Naive B cell (primary cell): ENCODE measurements at regions not wholly inside any gene's neighbourhood (a gene's known extent, or its start where the extent isn't known, plus 50 kb on each side); places are given as distances from the start of the nearest gene placed in this dataset.

Experiments
- ATAC-seq, 2 donors: fragments of 150-1000 bp; cut with Tn5 transposase; 2 replicates each; pipeline ENCODE4 v1.10.0; 2021; ENCODE audit warnings: low read depth in 2 of 2, mild to moderate bottlenecking in 2 of 2, moderate library complexity in 2 of 2
- DNase-seq: peaks from one replicate; pipeline ENCODE4 v3.0.0; 2022
- H3K27ac Mint-ChIP-seq, 6 donors: one replicate each; pipeline ENCODE4 v1.8.0; 2020 to 2022; ENCODE audit warnings: mild to moderate bottlenecking in 6 of 6, mixed read lengths in 6 of 6, moderate library complexity in 5 of 6, inconsistent platforms in 2 of 6
- H3K27me3 Mint-ChIP-seq, 3 donors: one replicate each; pipeline ENCODE4 v1.8.0; 2021 to 2022; ENCODE audit warnings: mixed read lengths in 3 of 3, mild to moderate bottlenecking in 1 of 3
- H3K36me3 Mint-ChIP-seq, 2 donors: one replicate each; pipeline ENCODE4 v1.8.0; 2020 to 2022; ENCODE audit warnings: mixed read lengths in 2 of 2, inconsistent platforms in 1 of 2, mild to moderate bottlenecking in 1 of 2
- H3K4me1 Mint-ChIP-seq, 3 donors: one replicate each; pipeline ENCODE4 v1.8.0; 2020 to 2022; ENCODE audit warnings: mixed read lengths in 3 of 3, inconsistent platforms in 1 of 3, mild to moderate bottlenecking in 1 of 3, moderate library complexity in 1 of 3
- H3K4me3 Mint-ChIP-seq, 8 donors: one replicate each; pipeline ENCODE4 v1.8.0; 2020 to 2022; ENCODE audit warnings: mild to moderate bottlenecking in 8 of 8, mixed read lengths in 8 of 8, moderate library complexity in 8 of 8, inconsistent platforms in 2 of 8
- H3K9me3 Mint-ChIP-seq, 7 donors: one replicate each; pipeline ENCODE4 v1.8.0; 2020 to 2022; ENCODE audit warnings: mixed read lengths in 7 of 7, mild to moderate bottlenecking in 5 of 7, inconsistent platforms in 2 of 7, moderate library complexity in 1 of 7

DNA sequence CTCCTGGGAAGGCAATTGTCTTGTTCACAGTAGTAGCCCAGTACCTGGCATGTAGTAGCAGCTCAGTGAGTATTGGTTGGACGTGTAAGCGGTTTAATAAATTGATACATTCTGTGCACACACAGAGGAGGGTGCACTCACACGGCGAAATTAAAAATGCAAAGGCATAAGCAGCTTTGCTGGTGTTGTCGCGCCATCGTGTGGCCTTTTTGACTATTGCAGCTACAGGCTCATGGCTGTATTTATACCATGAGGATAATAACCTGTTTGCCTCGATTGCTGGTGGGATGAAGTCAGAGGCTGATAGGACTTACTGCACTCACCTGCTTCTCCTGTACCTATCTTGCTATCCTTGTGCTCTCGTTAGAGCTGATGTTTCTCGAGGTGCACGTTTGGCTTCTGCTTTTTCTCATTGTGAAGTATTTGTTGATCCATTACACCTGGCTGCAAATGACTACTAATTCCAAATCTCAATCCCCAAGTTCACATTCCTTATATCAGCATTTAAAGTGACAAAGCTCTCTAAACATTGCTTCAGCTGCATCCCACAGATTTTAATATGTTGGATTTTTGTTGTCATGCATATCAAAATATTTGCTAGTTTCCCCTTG is 61.5 kb downstream of the TBXT start:
- Mint-ChIP-seq H3K4me1 (peaks cover 0 to 6% (median 0%) of the 10 kb centered on the region in 3 donors), H3K36me3 (peaks cover 5 to 14% of the 10 kb centered on the region in 2 donors), H3K4me3 (no peak overlapping the region), H3K27ac (no peak overlapping the region), H3K27me3 (peaks cover 15 to 51% (median 19%) of the 10 kb centered on the region in 3 donors), H3K9me3 (peaks cover 6 to 26% (median 20%) of the 10 kb centered on the region in 7 donors)
- DNase-seq (peak; percentile 9), ATAC-seq (peak in 1 of 2 donors; percentile 52)

GRCh38 chr6:166105341-166106075 is 62.1 kb downstream of the TBXT start:
- peaks cover 11 to 45% (median 19%) of the 10 kb centered on the region in 3 donors for H3K27me3 Mint-ChIP-seq
- peaks cover 6 to 32% (median 26%) of the 10 kb centered on the region in 7 donors for H3K9me3 Mint-ChIP-seq
- H3K27ac Mint-ChIP-seq, result no peak overlapping the region
- ATAC-seq, result no peak
- peaks cover 0 to 6% (median 0%) of the 10 kb centered on the region in 3 donors for H3K4me1 Mint-ChIP-seq
- no peak for DNase-seq
- peaks cover 5 to 19% of the 10 kb centered on the region in 2 donors for H3K36me3 Mint-ChIP-seq
- no peak overlapping the region for H3K4me3 Mint-ChIP-seq

DNA sequence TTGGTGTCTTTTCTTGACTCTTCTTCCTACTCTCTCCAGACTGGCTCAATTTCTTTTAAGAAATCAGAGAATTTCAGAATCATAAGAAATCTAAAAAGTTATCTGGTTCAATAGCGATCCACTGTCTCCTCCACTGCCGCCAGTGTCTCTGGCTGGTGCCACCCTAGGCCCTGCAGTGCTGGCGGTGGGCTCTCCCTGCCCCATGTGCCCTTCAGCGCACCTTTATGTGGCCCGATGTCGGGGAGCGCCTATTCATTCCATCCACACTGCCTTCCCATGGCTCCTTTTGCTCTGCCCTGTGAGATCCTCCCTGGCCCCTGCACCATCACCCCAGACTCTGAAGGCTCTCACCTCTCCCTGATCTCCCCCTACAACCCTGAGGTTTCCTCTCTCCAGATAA is 62.8 kb downstream of the TBXT start:
- Mint-ChIP-seq H3K27me3 (peaks cover 11 to 39% (median 17%) of the 10 kb centered on the region in 3 donors), H3K36me3 (peaks cover 5 to 19% of the 10 kb centered on the region in 2 donors), H3K4me1 (peaks cover 0 to 6% (median 0%) of the 10 kb centered on the region in 3 donors), H3K9me3 (peaks cover 6 to 30% (median 25%) of the 10 kb centered on the region in 7 donors), H3K4me3 (no peak overlapping the region), H3K27ac (no peak overlapping the region)
- DNase-seq (no peak), ATAC-seq (no peak)

GRCh38 chr6:166104107-166104506 is 63.5 kb downstream of the TBXT start:
- DNase-seq (no peak), ATAC-seq (no peak)
- Mint-ChIP-seq H3K4me1 (peaks cover 0 to 6% (median 0%) of the 10 kb centered on the region in 3 donors), H3K9me3 (peaks cover 6 to 30% (median 21%) of the 10 kb centered on the region in 7 donors), H3K36me3 (peaks cover 5 to 19% of the 10 kb centered on the region in 2 donors), H3K27me3 (peaks cover 13 to 32% (median 15%) of the 10 kb centered on the region in 3 donors), H3K27ac (no peak overlapping the region), H3K4me3 (no peak overlapping the region)

DNA sequence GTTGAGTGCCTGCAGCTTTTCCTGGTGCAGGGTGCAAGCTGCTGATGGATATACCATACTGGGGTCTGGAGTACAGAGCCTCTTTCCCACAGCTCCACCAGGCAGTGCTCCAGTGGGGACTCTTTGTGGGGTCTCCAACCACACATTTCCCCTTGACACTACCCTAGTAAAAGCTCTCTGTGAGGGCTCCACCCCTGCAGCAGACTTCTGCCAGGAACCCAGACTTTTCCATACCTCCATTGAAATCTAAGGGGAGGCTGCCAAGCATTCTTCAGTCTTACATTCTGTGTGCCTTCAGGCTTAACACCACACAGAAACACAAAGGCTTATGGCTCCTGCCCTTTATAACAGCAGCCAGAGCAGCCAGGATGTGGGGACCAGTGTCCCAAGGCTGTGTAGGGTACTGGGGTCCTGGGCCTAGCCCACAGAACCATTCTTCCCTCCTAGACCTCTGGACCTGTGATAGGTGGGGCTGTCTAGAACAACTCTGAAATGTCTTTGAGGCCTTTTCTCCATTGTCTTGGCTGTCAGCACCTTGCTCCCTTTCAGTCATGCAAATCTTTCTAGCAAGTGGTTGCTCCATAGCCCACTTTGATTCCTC is 65.7 kb downstream of the TBXT start:
- Mint-ChIP-seq H3K4me3 (no peak overlapping the region), H3K27me3 (peaks cover 26 to 41% (median 29%) of the 10 kb centered on the region in 3 donors), H3K9me3 (peaks cover 6 to 30% (median 23%) of the 10 kb centered on the region in 7 donors), H3K36me3 (peaks cover 5 to 19% of the 10 kb centered on the region in 2 donors), H3K27ac (no peak overlapping the region), H3K4me1 (peaks cover 0 to 6% (median 0%) of the 10 kb centered on the region in 3 donors)
- DNase-seq, result no peak
- no peak for ATAC-seq

DNA sequence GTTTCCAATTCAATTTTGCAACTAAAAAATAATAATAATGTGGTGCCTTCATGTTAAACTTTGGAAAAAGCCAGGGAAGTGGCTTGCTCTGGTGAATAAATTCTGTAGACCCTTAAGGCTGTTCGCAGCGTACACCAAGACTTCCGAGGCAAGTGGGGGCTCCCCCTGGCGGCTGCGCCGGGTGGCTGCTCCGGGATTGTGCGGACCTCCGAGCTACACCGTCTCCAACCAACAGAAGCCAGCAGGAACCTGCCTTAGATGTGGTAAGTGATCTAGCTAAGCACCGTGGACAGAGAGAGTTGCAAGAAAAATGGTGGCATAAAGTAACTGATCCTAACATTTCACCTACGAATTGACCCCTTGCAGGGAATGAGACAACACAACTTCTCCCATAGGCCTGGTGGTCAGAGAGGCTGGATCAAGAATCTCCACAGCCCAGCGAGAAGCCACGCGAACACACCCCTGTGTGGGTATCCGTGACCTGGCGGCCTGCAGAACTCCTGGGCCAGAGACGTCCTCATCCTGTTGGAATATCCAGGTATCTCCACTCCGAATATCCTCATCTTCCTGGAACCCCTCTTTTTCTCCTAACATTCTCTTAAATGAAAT is 69.6 kb downstream of the TBXT start:
- Mint-ChIP-seq H3K27ac (no peak overlapping the region), H3K9me3 (peaks cover 6 to 51% (median 30%) of the 10 kb centered on the region in 7 donors), H3K4me1 (no peaks in the 10 kb centered on the region), H3K36me3 (peaks cover 5 to 19% of the 10 kb centered on the region in 2 donors), H3K4me3 (no peak overlapping the region), H3K27me3 (peaks cover 41 to 47% (median 45%) of the 10 kb centered on the region in 3 donors)
- peak; percentile 11 for DNase-seq
- ATAC-seq, result peak; percentile 34 to 68

GRCh38 chr6:166087852-166088251 is 79.8 kb downstream of the TBXT start:
- H3K4me3 Mint-ChIP-seq, result no peak overlapping the region
- peaks cover 0 to 5% (median 0%) of the 10 kb centered on the region in 7 donors for H3K9me3 Mint-ChIP-seq
- DNase-seq (no peak), ATAC-seq (no peak)
- no peak overlapping the region for H3K27ac Mint-ChIP-seq
- H3K27me3 Mint-ChIP-seq, result peaks cover 22 to 33% (median 30%) of the 10 kb centered on the region in 3 donors
- H3K36me3 Mint-ChIP-seq, result no peaks in the 10 kb centered on the region
- H3K4me1 Mint-ChIP-seq, result no peaks in the 10 kb centered on the region

DNA sequence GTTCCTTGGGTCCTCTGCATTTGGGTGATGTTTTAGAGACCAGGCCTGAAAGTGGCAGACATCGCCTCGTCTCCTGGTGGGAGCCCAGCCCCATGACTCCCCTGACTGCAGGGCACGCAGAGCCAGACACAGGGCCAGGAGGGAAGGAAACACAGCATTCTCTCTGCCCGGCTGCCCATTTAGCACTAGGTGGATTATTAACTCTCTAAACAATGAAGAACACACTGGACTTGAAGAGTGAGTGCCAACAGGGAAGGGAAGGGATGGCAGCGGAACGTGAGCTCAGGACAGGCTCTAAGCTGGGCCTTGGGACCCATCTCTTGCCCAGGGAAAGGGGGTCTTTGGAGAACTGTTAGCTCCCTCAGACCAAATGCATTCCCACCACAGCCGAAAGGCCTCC is 80.4 kb downstream of the TBXT start:
- Mint-ChIP-seq H3K9me3 (peaks cover 0 to 5% (median 0%) of the 10 kb centered on the region in 7 donors), H3K27me3 (peaks cover 25 to 38% (median 32%) of the 10 kb centered on the region in 3 donors), H3K4me3 (no peak overlapping the region), H3K4me1 (no peaks in the 10 kb centered on the region), H3K36me3 (no peaks in the 10 kb centered on the region), H3K27ac (no peak overlapping the region)
- no peak for ATAC-seq
- DNase-seq, result no peak

DNA sequence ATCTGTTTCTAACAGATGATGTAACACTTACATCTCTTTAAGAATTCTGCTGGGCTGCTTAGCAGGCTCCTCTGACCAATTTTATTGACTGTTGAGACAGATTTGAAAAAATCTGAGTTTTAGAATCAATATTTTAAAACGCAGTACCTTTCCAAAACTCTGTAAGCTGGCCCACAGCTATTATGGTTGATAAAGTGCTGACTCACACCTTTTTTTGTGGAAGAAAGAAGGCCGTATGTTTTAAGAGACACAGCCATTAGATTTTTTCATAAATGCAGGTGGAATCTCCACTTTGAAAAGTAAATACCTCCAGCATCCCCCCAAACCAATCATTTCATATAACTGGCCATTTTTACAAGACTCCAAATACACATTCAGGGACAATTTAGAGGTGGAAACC is 82.2 kb downstream of the TBXT start:
- ATAC-seq, result no peak
- Mint-ChIP-seq H3K27ac (no peak overlapping the region), H3K9me3 (no peaks in the 10 kb centered on the region), H3K27me3 (peaks cover 18 to 31% (median 20%) of the 10 kb centered on the region in 3 donors), H3K4me1 (no peaks in the 10 kb centered on the region), H3K4me3 (no peak overlapping the region), H3K36me3 (no peaks in the 10 kb centered on the region)
- no peak for DNase-seq

DNA sequence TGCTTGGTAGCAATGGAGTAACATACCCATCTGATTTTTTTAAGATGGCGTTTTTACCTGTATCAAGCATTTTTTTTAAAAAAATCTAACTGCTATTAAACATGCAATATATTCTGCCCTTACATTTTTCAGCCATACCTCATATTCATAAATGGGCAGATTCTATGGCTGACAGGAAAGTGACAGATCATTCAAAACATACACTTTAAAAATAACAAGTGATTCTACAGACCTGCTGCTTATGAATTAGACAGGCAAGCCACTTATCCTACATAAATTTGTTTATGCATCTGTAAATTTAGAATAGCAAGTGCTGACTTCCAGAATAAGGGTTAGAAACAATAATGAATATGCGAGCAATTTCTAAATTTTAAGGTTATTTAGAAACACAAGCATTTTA is 82.7 kb downstream of the TBXT start:
- no peak overlapping the region for H3K27ac Mint-ChIP-seq
- no peak for DNase-seq
- no peaks in the 10 kb centered on the region for H3K4me1 Mint-ChIP-seq
- ATAC-seq, result no peak
- H3K36me3 Mint-ChIP-seq, result no peaks in the 10 kb centered on the region
- H3K27me3 Mint-ChIP-seq, result peaks cover 18 to 31% (median 20%) of the 10 kb centered on the region in 3 donors
- no peak overlapping the region for H3K4me3 Mint-ChIP-seq
- no peaks in the 10 kb centered on the region for H3K9me3 Mint-ChIP-seq

DNA sequence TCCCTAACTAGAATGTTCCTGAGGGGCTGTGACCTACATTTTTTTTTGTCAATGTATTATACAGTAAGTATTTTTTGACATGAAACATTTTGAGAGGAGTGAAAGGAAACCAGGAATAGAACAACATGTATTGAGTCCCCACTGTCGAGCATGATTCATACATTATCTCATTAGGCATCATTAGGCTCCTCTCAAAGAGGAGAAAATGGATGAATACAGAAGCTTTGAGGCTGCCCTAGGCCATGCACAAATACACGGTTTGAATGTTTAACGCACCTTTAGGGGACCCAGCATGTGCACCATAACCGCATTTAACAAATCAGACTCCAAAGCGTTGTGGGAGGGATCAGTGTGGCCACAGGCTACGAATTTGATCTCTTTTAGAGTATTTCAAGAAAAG is 87.8 kb downstream of the TBXT start:
- Mint-ChIP-seq H3K4me1 (no peaks in the 10 kb centered on the region), H3K27ac (peak overlapping the region in 1 of 6 donors; percentile 7), H3K36me3 (no peaks in the 10 kb centered on the region), H3K9me3 (no peaks in the 10 kb centered on the region), H3K27me3 (peaks cover 19 to 39% (median 23%) of the 10 kb centered on the region in 3 donors), H3K4me3 (no peak overlapping the region)
- no peak for DNase-seq
- no peak for ATAC-seq

DNA sequence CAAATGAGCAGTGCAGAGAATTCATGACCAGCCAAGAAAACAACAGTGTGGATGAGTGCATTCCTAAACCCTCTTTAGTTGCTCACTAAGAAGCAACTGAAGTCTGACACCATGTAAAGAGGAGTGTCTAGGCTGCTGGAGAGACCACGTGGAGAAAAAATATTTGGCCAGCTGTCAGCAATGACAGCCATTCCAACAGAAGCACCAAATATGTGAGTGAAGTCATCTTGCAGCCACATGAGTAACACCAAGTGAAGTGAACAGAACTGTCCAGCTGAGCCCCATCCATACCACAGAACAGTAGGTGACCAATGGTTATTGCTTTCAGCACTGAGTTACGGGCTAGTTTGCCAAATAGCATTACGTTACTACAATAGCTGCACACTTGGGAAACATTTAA is 89.4 kb downstream of the TBXT start:
- Mint-ChIP-seq H3K4me1 (no peaks in the 10 kb centered on the region), H3K36me3 (no peaks in the 10 kb centered on the region), H3K4me3 (no peak overlapping the region), H3K9me3 (no peaks in the 10 kb centered on the region), H3K27ac (no peak overlapping the region), H3K27me3 (peaks cover 11 to 33% (median 13%) of the 10 kb centered on the region in 3 donors)
- ATAC-seq (no peak), DNase-seq (no peak)

DNA sequence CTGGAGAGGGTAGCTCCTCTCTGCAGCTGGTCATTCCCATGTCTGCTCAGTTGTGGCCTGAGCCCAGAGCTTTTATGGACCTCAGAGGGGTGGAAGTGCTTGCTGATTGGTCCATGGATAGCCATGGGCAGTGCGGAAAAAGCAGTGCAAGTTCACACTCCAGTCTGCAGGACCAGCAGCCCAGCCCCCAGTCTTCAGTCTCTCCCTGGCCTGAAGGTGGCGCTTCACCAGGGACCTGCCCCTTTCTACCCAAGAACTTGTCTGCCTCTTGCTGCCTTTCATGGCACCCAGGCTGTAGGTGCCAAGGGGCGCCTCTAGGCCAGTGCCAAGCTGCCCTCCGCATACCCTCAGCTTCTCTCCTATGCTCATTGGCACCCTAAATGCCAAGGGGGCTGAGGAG is 91.0 kb downstream of the TBXT start:
- Mint-ChIP-seq H3K4me3 (no peak overlapping the region), H3K27ac (no peak overlapping the region), H3K9me3 (peaks cover 0 to 2% (median 0%) of the 10 kb centered on the region in 7 donors), H3K36me3 (no peaks in the 10 kb centered on the region), H3K27me3 (peaks cover 5 to 21% (median 11%) of the 10 kb centered on the region in 3 donors), H3K4me1 (no peaks in the 10 kb centered on the region)
- no peak for DNase-seq
- ATAC-seq, result no peak
